Natural killer cell (primary cell): ENCODE measurements at regions not wholly inside any gene's neighbourhood (a gene's known extent, or its start where the extent isn't known, plus 50 kb on each side); places are given as distances from the start of the nearest gene placed in this dataset.

ENCODE experiments used
- ATAC-seq, 3 donors: fragments of 150-1000 bp in 2 of 3; fragments of 200-7000 bp in 1 of 3; cut with Tn5 transposase; 1 replicate in 1 of 3; 2 replicates in 2 of 3; pipeline ENCODE4 v1.10.0; 2021; ENCODE audit warnings: mild to moderate bottlenecking in 2 of 3, moderate library complexity in 2 of 3
- DNase-seq, 2 donors: peaks; one replicate each; pipeline versions ENCODE4 v3.0.0 to v3.0.0-alpha.2; 2013 to 2021; ENCODE audit warnings: mixed read lengths in 1 of 2
- H3K27ac ChIP-seq: one replicate; pipeline ENCODE4 v1.5.1; 2013; ENCODE audit warnings: mild to moderate bottlenecking, low read length
- H3K27me3 ChIP-seq: one replicate; pipeline ENCODE4 v1.6.1; 2013; ENCODE audit warnings: low read length; ENCODE audit not compliant: control insufficient read depth, insufficient read depth
- H3K36me3 ChIP-seq: one replicate; pipeline ENCODE4 v1.6.1; 2013; ENCODE audit warnings: low read length; ENCODE audit not compliant: control insufficient read depth, insufficient read depth
- H3K4me1 ChIP-seq: one replicate; pipeline ENCODE4 v1.6.1; 2013; ENCODE audit warnings: low read length; ENCODE audit not compliant: control insufficient read depth, insufficient read depth
- H3K4me3 ChIP-seq: one replicate; pipeline ENCODE4 v1.5.1; 2013; ENCODE audit warnings: low read length
- H3K9me3 ChIP-seq: one replicate; pipeline ENCODE4 v1.6.1; 2013; ENCODE audit warnings: low read length; ENCODE audit not compliant: control insufficient read depth, insufficient read depth
- H3K27ac Mint-ChIP-seq, 2 donors: one replicate each; pipeline ENCODE4 v1.8.0; 2022; ENCODE audit warnings: mild to moderate bottlenecking in 2 of 2, mixed read lengths in 2 of 2, moderate library complexity in 1 of 2
- H3K27me3 Mint-ChIP-seq, 2 donors: one replicate each; pipeline ENCODE4 v1.8.0; 2022; ENCODE audit warnings: low read depth in 2 of 2, mixed read lengths in 2 of 2
- H3K36me3 Mint-ChIP-seq: one replicate; pipeline ENCODE4 v1.8.0; 2022; ENCODE audit warnings: mixed read lengths
- H3K4me1 Mint-ChIP-seq, 2 donors: one replicate each; pipeline ENCODE4 v1.8.0; 2022; ENCODE audit warnings: mixed read lengths in 2 of 2
- H3K4me3 Mint-ChIP-seq: one replicate; pipeline ENCODE4 v1.8.0; 2022; ENCODE audit warnings: mild to moderate bottlenecking, moderate library complexity, mixed read lengths
- H3K9me3 Mint-ChIP-seq, 2 donors: one replicate each; pipeline ENCODE4 v1.8.0; 2022; ENCODE audit warnings: mixed read lengths in 2 of 2
- CTCF ChIP-seq: fragments of 200-600 bp; IDR thresholded peaks from one replicate; pipeline ENCODE4 v1.8.0; 2022; ENCODE audit warnings: antibody characterized with exemption
- WGBS: methylation state at CpG from one replicate; pipeline ENCODE4 v1.1.7; 2013; ENCODE audit warnings: missing lambda C conversion rate; ENCODE audit not compliant: insufficient coverage; 5-methylcytosine and 5-hydroxymethylcytosine counted together
- intact Hi-C: fragments of 100-400 bp; cut with micrococcal nuclease; formaldehyde crosslinking; loops from one replicate; pipeline ENCODE4 v1.14.2; 2022

DNA sequence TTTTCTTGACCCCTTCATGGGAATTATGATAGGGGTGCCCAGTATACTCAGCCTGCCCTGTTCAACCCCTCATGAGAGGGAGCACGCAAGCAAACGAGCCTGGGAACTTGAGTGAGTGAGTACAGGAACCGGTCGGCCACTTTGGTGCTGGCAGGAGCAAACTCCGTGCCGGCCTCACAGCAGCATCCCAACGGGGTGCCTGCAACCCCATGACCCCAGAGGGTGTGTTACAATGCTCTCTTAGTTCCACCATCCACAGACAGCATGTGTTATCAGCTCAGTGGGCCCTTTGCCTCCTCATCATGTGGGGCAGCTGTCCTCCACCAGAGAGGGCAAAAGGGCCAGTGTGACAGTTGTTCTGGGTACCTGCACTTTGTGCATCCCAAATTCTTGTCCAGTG, 289.8 kb downstream of the FRK start:
- Histone ChIP-seq H3K27ac (no peak overlapping the region), H3K4me3 (no peak overlapping the region), H3K4me1 (no peaks in the 10 kb centered on the region), H3K27me3 (no peaks in the 10 kb centered on the region), H3K9me3 (no peaks in the 10 kb centered on the region), H3K36me3 (no peaks in the 10 kb centered on the region)
- no peaks in the 10 kb centered on the region for H3K27me3 Mint-ChIP-seq
- no peak for TF ChIP-seq CTCF
- H3K4me1 Mint-ChIP-seq = no peaks in the 10 kb centered on the region
- WGBS = 85% methylated on average over 7 of the region's 7 CpGs
- intact Hi-C loops = no loop called here
- no peaks in the 10 kb centered on the region for H3K36me3 Mint-ChIP-seq
- H3K27ac Mint-ChIP-seq = no peak overlapping the region
- H3K4me3 Mint-ChIP-seq = no peak overlapping the region
- ATAC-seq (no peak), DNase-seq (no peak)
- H3K9me3 Mint-ChIP-seq = peaks cover 4 to 7% of the 10 kb centered on the region in 2 donors

DNA sequence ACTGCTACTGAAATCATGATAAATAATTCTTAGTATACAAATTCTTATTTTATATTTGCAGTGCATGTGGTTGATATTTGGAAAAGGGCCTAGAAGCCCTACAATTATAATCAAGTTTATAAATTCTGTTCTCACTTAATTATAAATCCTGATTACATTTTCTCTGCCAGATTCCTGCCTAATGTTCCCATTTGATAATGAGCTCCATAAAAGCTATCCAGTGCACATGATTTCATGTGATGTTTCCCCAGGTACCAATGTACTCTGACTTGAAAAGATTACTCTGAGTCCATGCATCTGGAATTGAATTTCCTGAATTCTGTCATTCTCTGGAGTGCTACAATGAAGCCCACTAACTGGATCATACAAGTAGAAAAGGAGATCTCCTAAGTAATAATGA, 292.2 kb downstream of the FRK start:
- no peak for TF ChIP-seq CTCF
- ATAC-seq = no peak
- no peak overlapping the region for H3K4me3 ChIP-seq
- Mint-ChIP-seq H3K4me1 (no peaks in the 10 kb centered on the region), H3K27me3 (no peaks in the 10 kb centered on the region), H3K9me3 (peaks cover 3 to 4% of the 10 kb centered on the region in 2 donors), H3K4me3 (no peak overlapping the region), H3K36me3 (no peaks in the 10 kb centered on the region), H3K27ac (no peak overlapping the region)
- no peaks in the 10 kb centered on the region for H3K27me3 ChIP-seq
- H3K4me1 ChIP-seq = no peaks in the 10 kb centered on the region
- no peaks in the 10 kb centered on the region for H3K36me3 ChIP-seq
- no peak overlapping the region for H3K27ac ChIP-seq
- DNase-seq = no peak
- no peaks in the 10 kb centered on the region for H3K9me3 ChIP-seq
- intact Hi-C loops = no loop called here

- Histone ChIP-seq H3K4me1 (no peaks in the 10 kb centered on the region), H3K27me3 (no peaks in the 10 kb centered on the region), H3K9me3 (no peaks in the 10 kb centered on the region), H3K36me3 (no peaks in the 10 kb centered on the region), H3K4me3 (no peak overlapping the region), H3K27ac (no peak overlapping the region)
- TF ChIP-seq CTCF = no peak
- DNase-seq (no peak), ATAC-seq (no peak)
- 85% methylated on average over 1 of the region's 1 CpG for WGBS
- no peak overlapping the region for H3K27ac Mint-ChIP-seq
- H3K9me3 Mint-ChIP-seq = peaks cover 5 to 6% of the 10 kb centered on the region in 2 donors
- no peaks in the 10 kb centered on the region for H3K36me3 Mint-ChIP-seq
- H3K4me3 Mint-ChIP-seq = no peak overlapping the region
- H3K4me1 Mint-ChIP-seq = no peaks in the 10 kb centered on the region
- intact Hi-C loops = no loop called here
- H3K27me3 Mint-ChIP-seq = no peaks in the 10 kb centered on the region
These were observed 292.8 kb downstream of the FRK start for GRCh38 chr6:115767931-115768330.

DNA sequence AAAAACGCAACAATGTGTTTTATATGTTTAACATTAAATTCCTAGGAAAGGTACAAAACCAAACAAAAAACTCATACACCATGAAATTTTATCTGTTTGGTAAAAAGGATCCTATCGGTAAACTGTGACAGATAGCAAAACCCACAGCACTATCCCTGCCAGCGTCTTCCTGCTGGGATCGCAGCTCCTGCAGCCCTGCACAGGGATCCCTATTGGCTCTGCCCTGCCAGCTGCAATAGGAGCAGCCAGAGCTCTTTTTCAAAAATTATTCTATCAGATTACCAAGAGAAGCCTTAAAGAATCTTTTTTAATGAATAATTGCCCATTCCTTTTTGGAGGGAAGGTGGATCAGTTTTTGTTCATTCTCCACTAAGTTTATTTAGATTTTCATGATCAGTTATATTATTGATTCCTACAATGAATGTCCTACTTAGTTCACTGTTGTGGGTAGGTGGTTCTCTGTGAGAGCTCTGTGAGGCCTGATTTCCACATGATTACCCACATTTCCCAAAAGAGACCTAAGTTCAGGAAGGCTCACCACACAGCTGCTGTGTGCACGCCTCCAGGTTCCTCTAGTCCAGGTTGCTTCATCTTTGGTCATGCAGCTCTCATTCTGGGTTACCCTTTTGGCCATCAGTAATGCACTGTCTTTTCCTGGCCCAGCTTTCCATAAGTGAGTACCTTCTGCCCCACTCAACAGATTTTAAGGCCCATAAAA, 293.8 kb downstream of the FRK start:
- Histone ChIP-seq H3K36me3 (no peaks in the 10 kb centered on the region), H3K27ac (no peak overlapping the region), H3K9me3 (no peaks in the 10 kb centered on the region), H3K27me3 (no peaks in the 10 kb centered on the region), H3K4me3 (no peak overlapping the region), H3K4me1 (no peaks in the 10 kb centered on the region)
- ATAC-seq = no peak
- H3K4me3 Mint-ChIP-seq = no peak overlapping the region
- WGBS = 92% methylated on average over 4 of the region's 5 CpGs
- H3K9me3 Mint-ChIP-seq = peaks cover 8 to 10% of the 10 kb centered on the region in 2 donors
- H3K27ac Mint-ChIP-seq = no peak overlapping the region
- H3K27me3 Mint-ChIP-seq = no peaks in the 10 kb centered on the region
- TF ChIP-seq CTCF = no peak
- no peaks in the 10 kb centered on the region for H3K36me3 Mint-ChIP-seq
- H3K4me1 Mint-ChIP-seq = no peaks in the 10 kb centered on the region
- DNase-seq = no peak
- intact Hi-C loops = no loop called here
